OCI-LY7 (cell line): ENCODE measurements at regions not wholly inside any gene's neighbourhood (a gene's known extent, or its start where the extent isn't known, plus 50 kb on each side); places are given as distances from the start of the nearest gene placed in this dataset.

Experiments used
- BruUV-seq: library from RNA; stranded (reverse); fragments of 400-500 nt; replicated peaks from 2 replicates; lab custom pipeline; 2021; lab: Mats Ljungman, UMichigan
- CTCF ChIA-PET: fragments of 300-600 bp; sonication (Branson Sonifier 250); formaldehyde crosslinking; loops from one replicate; lab custom pipeline; 2022; ENCODE audit warnings: antibody characterized with exemption; ENCODE audit not compliant: unreplicated experiment; lab: Charles Lee
- POLR2A ChIA-PET: fragments of 300-600 bp; sonication (Branson Sonifier 250); formaldehyde crosslinking; loops from one replicate; lab custom pipeline; 2022; ENCODE audit warnings: antibody characterized with exemption; lab: Charles Lee
- DNase-seq: peaks from one replicate; pipeline ENCODE4 v3.0.0-alpha.2; 2015; ENCODE audit warnings: low spot score
- H2AFZ ChIP-seq: fragments of 200-600 bp; sonication (generic), shearing (Covaris generic); 2 replicates; pipeline ENCODE4 v1.6.1; 2014; ENCODE audit warnings: mild to moderate bottlenecking, antibody characterized with exemption, low read length, moderate library complexity
- H3K27ac ChIP-seq: fragments of 200-600 bp; sonication (generic); 2 replicates; pipeline ENCODE4 v1.5.1; 2014; ENCODE audit warnings: mixed run types, low read depth, mild to moderate bottlenecking, moderate library complexity, low read length, inconsistent platforms; ENCODE audit not compliant: poor library complexity, severe bottlenecking
- H3K36me3 ChIP-seq: fragments of 200-600 bp; sonication (generic); 2 replicates; pipeline ENCODE4 v1.6.1; 2014; ENCODE audit warnings: mild to moderate bottlenecking, antibody characterized with exemption, low read length, moderate library complexity, mixed read lengths; ENCODE audit not compliant: insufficient read depth
- H3K4me1 ChIP-seq: fragments of 200-600 bp; sonication (generic); 2 replicates; pipeline ENCODE4 v1.5.1; 2014; ENCODE audit warnings: mild to moderate bottlenecking, low read length; ENCODE audit not compliant: insufficient read depth, poor library complexity, severe bottlenecking
- H3K4me2 ChIP-seq: fragments of 200-600 bp; sonication (generic); 2 replicates; pipeline ENCODE4 v1.6.1; 2014; ENCODE audit warnings: mild to moderate bottlenecking, low read length
- H3K4me3 ChIP-seq: fragments of 200-600 bp; sonication (generic); 2 replicates; pipeline ENCODE4 v1.5.1; 2014; ENCODE audit warnings: mild to moderate bottlenecking, low read depth, low read length; ENCODE audit not compliant: poor library complexity, severe bottlenecking
- H3K79me2 ChIP-seq: fragments of 200-600 bp; sonication (generic); 2 replicates; pipeline ENCODE4 v1.6.1; 2016; ENCODE audit warnings: low read depth, mild to moderate bottlenecking, low read length, moderate library complexity, mixed read lengths; ENCODE audit not compliant: insufficient read depth
- H3K9me2 ChIP-seq: fragments of 200-600 bp; sonication (generic); 2 replicates; pipeline ENCODE4 v1.6.1; 2016; ENCODE audit warnings: mild to moderate bottlenecking, low read length, mixed read lengths; ENCODE audit not compliant: insufficient read depth
- H3K9me3 ChIP-seq: fragments of 200-600 bp; sonication (generic); 2 replicates; pipeline ENCODE4 v1.6.1; 2014; ENCODE audit warnings: mild to moderate bottlenecking, mixed run types, low read length, mixed read lengths
- H4K20me1 ChIP-seq: fragments of 200-600 bp; sonication (generic); 2 replicates; pipeline ENCODE4 v1.6.1; 2014; ENCODE audit warnings: mild to moderate bottlenecking, antibody characterized with exemption, low read length, moderate library complexity, mixed read lengths; ENCODE audit not compliant: insufficient read depth
- CTCF ChIP-seq: fragments of 200-600 bp; sonication (generic); conservative IDR thresholded peaks from 2 replicates; pipeline ENCODE4 v1.5.1; 2014; ENCODE audit warnings: mild to moderate bottlenecking, antibody characterized with exemption, low read length, moderate library complexity, mixed read lengths
- EZH2phosphoT487 ChIP-seq: fragments of 200-600 bp; sonication (generic); IDR thresholded peaks from 2 replicates; pipeline ENCODE4 v1.6.1; 2018; ENCODE audit warnings: low read depth, borderline replicate concordance, mild to moderate bottlenecking, mixed run types, antibody characterized with exemption, low read length, moderate library complexity, mixed read lengths
- intact Hi-C: fragments of 100-400 bp; cut with micrococcal nuclease; formaldehyde crosslinking; loops from one replicate; pipeline ENCODE4 v1.10.0; 2022; ENCODE audit not compliant: unreplicated experiment

GRCh38 chr5:121719255-121719654, 132.4 kb upstream of the FTMT start:
- DNase-seq = no peak
- Histone ChIP-seq H3K4me1 (no peaks in the 10 kb centered on the region), H3K9me2 (no peaks in the 10 kb centered on the region), H3K79me2 (no peaks in the 10 kb centered on the region), H3K27ac (no peak overlapping the region), H3K4me2 (no peak overlapping the region), H3K9me3 (no peaks in the 10 kb centered on the region), H2AFZ (no peak overlapping the region), H4K20me1 (no peaks in the 10 kb centered on the region), H3K4me3 (no peak overlapping the region), H3K36me3 (no peaks in the 10 kb centered on the region)
- ChIA-PET CTCF (no interaction called here), POLR2A (no interaction called here)
- TF ChIP-seq CTCF (no peak), EZH2phosphoT487 (no peak)
- intact Hi-C loops = no loop called here
- no TSS peak for BruUV-seq

GRCh38 chr5:121725450-121725849, 126.2 kb upstream of the FTMT start:
- Histone ChIP-seq H3K36me3 (no peaks in the 10 kb centered on the region), H3K4me1 (no peaks in the 10 kb centered on the region), H3K79me2 (no peaks in the 10 kb centered on the region), H4K20me1 (no peaks in the 10 kb centered on the region), H3K9me3 (no peaks in the 10 kb centered on the region), H3K9me2 (no peaks in the 10 kb centered on the region), H2AFZ (no peak overlapping the region), H3K27ac (no peak overlapping the region), H3K4me2 (no peak overlapping the region), H3K4me3 (no peak overlapping the region)
- no TSS peak for BruUV-seq
- intact Hi-C loops = no loop called here
- POLR2A ChIA-PET = no interaction called here
- no peak for DNase-seq
- TF ChIP-seq EZH2phosphoT487 (no peak), CTCF (no peak)
- CTCF ChIA-PET = no interaction called here

- no peak overlapping the region for H3K27ac ChIP-seq
- BruUV-seq = no TSS peak
- intact Hi-C loops = no loop called here
Observed at GRCh38 chr5:121726991-121727390, 124.7 kb upstream of the FTMT start.

More at GRCh38 chr5:121726991-121727390, 124.7 kb upstream of the FTMT start:
- Histone ChIP-seq H3K36me3 (no peaks in the 10 kb centered on the region), H3K9me3 (no peaks in the 10 kb centered on the region), H2AFZ (no peak overlapping the region), H3K79me2 (no peaks in the 10 kb centered on the region), H3K4me2 (no peak overlapping the region), H3K4me1 (no peaks in the 10 kb centered on the region), H3K9me2 (no peaks in the 10 kb centered on the region), H4K20me1 (no peaks in the 10 kb centered on the region), H3K4me3 (no peak overlapping the region)
- no peak for DNase-seq
- CTCF ChIA-PET = no interaction called here
- POLR2A ChIA-PET = no interaction called here
- TF ChIP-seq CTCF (no peak), EZH2phosphoT487 (no peak)
